BLaER1 (cell line): ENCODE measurements at regions not wholly inside any gene's neighbourhood (a gene's known extent, or its start where the extent isn't known, plus 50 kb on each side); places are given as distances from the start of the nearest gene placed in this dataset.

Experiments
- H3K27ac ChIP-seq: shearing (Covaris generic); formaldehyde crosslinking; 2 replicates; pipeline ENCODE4 v1.8.1; 2022
- H3K27me3 ChIP-seq: shearing (Covaris generic); formaldehyde crosslinking; 2 replicates; pipeline ENCODE4 v1.8.1; 2022
- H3K36me3 ChIP-seq: shearing (Covaris generic); formaldehyde crosslinking; 2 replicates; pipeline ENCODE4 v1.8.1; 2022
- H3K4me1 ChIP-seq: shearing (Covaris generic); formaldehyde crosslinking; 2 replicates; pipeline ENCODE4 v1.8.1; 2022
- H3K4me2 ChIP-seq: shearing (Covaris generic); formaldehyde crosslinking; 2 replicates; pipeline ENCODE4 v1.8.1; 2022
- H3K4me3 ChIP-seq: shearing (Covaris generic); formaldehyde crosslinking; 2 replicates; pipeline ENCODE4 v1.8.1; 2022
- H3K9ac ChIP-seq: shearing (Covaris generic); formaldehyde crosslinking; 2 replicates; pipeline ENCODE4 v1.8.1; 2022
- H3K9me3 ChIP-seq: shearing (Covaris generic); formaldehyde crosslinking; 2 replicates; pipeline ENCODE4 v1.8.1; 2022
- H4K20me1 ChIP-seq: shearing (Covaris generic); formaldehyde crosslinking; 2 replicates; pipeline ENCODE4 v1.8.1; 2022
- Cebpa-rat ChIP-seq: shearing (Covaris generic); IDR thresholded peaks from 2 replicates; pipeline ENCODE4 v1.8.1; 2022

GRCh38 chr3:117286488-117286887 lies 576.9 kb downstream of the TUSC7 start:
- Histone ChIP-seq H4K20me1 (no peaks in the 10 kb centered on the region), H3K4me3 (no peak overlapping the region), H3K9me3 (no peaks in the 10 kb centered on the region), H3K36me3 (no peaks in the 10 kb centered on the region), H3K4me1 (no peaks in the 10 kb centered on the region), H3K27ac (no peak overlapping the region), H3K27me3 (no peaks in the 10 kb centered on the region), H3K9ac (no peak overlapping the region), H3K4me2 (no peak overlapping the region)
- TF ChIP-seq Cebpa-rat: no peak

GRCh38 chr3:117287602-117288001 lies 578.0 kb downstream of the TUSC7 start:
- peaks cover 7% of the 10 kb centered on the region for H3K4me1 ChIP-seq
- H3K9me3 ChIP-seq: no peaks in the 10 kb centered on the region
- H3K9ac ChIP-seq: no peak overlapping the region
- H4K20me1 ChIP-seq: no peaks in the 10 kb centered on the region
- no peaks in the 10 kb centered on the region for H3K36me3 ChIP-seq
- H3K4me3 ChIP-seq: no peak overlapping the region
- no peak overlapping the region for H3K27ac ChIP-seq
- no peak overlapping the region for H3K4me2 ChIP-seq
- TF ChIP-seq Cebpa-rat: no peak
- H3K27me3 ChIP-seq: no peaks in the 10 kb centered on the region

DNA sequence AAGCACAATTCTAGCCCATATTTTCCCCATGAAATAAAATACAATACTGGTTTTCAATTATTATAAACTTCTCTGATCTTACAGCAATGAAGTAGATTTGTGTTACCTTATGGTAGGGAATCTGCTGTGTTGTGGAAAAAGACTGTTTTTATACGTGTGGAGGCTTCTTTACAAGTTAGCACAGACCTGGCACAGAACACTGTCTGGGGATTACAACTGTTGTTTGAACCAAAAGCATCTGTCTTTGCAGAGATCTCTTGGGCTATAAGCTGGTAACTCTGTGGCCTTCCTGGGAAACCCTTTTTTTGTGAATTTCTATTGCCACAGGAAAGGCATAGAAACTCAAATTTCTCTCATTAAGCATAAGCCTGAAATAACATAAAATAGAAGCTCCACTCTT lies 581.9 kb downstream of the TUSC7 start:
- Histone ChIP-seq H3K4me3 (no peak overlapping the region), H3K27ac (no peak overlapping the region), H3K4me1 (peaks cover 7% of the 10 kb centered on the region), H3K27me3 (no peaks in the 10 kb centered on the region), H3K9ac (no peak overlapping the region), H4K20me1 (no peaks in the 10 kb centered on the region), H3K9me3 (no peaks in the 10 kb centered on the region), H3K36me3 (no peaks in the 10 kb centered on the region), H3K4me2 (no peak overlapping the region)
- no peak for TF ChIP-seq Cebpa-rat

DNA sequence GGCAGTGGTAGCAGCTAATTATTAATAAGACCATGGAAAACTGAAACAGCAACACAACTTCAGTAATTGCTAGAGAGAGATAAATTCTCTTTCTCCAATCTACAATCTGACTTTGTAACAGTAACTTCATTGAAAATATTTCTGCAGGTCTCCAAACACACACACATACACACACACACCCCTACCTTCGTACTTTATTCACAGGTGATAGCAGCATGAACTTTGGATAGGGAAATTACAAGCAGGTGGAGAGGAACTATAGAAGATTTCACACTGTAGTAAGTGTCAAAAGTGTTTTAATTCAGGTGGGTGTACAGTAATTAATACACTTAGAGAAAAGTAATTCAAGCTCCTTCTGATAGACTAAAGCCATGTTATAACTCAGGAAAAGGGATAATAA lies 587.5 kb downstream of the TUSC7 start:
- Histone ChIP-seq H3K27me3 (no peaks in the 10 kb centered on the region), H3K9ac (no peak overlapping the region), H4K20me1 (no peaks in the 10 kb centered on the region), H3K4me2 (no peak overlapping the region), H3K27ac (no peak overlapping the region), H3K36me3 (no peaks in the 10 kb centered on the region), H3K4me3 (no peak overlapping the region), H3K9me3 (no peaks in the 10 kb centered on the region), H3K4me1 (peaks cover 42% of the 10 kb centered on the region)
- no peak for TF ChIP-seq Cebpa-rat

DNA sequence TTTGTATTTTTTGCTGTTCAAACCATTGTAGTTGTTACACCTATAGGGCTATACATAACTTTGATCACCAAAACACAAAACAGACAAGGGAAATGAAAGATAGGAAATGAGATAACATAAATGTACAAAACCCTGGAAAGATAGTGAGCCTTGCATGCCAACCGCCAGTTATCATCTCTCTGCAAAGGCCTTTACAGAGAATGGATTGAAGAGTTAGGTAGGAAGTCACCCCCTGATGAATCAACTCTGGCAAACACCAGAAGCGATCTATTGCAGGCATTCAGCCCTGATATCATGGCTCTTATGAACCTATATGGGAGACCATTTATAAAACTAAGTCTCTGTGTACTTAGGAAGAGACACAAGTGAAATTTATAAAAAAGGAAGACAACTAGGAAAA lies 588.0 kb downstream of the TUSC7 start:
- Histone ChIP-seq H3K27me3 (no peaks in the 10 kb centered on the region), H3K4me3 (no peak overlapping the region), H3K4me1 (peaks cover 42% of the 10 kb centered on the region), H3K9ac (no peak overlapping the region), H4K20me1 (no peaks in the 10 kb centered on the region), H3K4me2 (peak overlapping the region; percentile 6; the same call in 1 of the 2 replicates), H3K9me3 (no peaks in the 10 kb centered on the region), H3K36me3 (no peaks in the 10 kb centered on the region), H3K27ac (no peak overlapping the region)
- TF ChIP-seq Cebpa-rat: no peak

DNA sequence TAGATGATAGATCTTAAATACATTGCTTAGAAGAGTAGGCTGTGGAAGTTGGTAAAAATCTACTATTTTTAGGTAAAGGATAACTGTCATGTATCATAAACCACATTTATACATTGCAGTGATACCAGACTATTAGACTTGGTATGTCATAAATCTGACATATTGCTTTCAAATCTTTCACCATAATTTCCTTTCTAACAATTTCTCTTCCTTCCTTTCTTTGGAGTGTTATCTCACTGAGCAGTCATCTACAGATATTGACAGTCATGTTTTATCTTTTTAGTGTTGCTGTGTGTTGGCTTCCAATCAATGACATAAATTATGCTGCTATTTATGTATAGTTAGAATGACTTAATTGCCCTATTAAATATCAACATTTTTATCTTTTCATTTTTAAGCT lies 588.7 kb downstream of the TUSC7 start:
- H3K4me2 ChIP-seq: peak overlapping the region; percentile 17; the same call in 1 of the 2 replicates
- H3K9me3 ChIP-seq: no peaks in the 10 kb centered on the region
- peaks cover 50% of the 10 kb centered on the region for H3K4me1 ChIP-seq
- H3K4me3 ChIP-seq: no peak overlapping the region
- no peaks in the 10 kb centered on the region for H4K20me1 ChIP-seq
- no peak for TF ChIP-seq Cebpa-rat
- no peaks in the 10 kb centered on the region for H3K27me3 ChIP-seq
- no peak overlapping the region for H3K9ac ChIP-seq
- H3K36me3 ChIP-seq: no peaks in the 10 kb centered on the region
- no peak overlapping the region for H3K27ac ChIP-seq

GRCh38 chr3:117302428-117302827 lies 592.8 kb downstream of the TUSC7 start:
- Histone ChIP-seq H3K9ac (no peak overlapping the region), H3K27me3 (no peaks in the 10 kb centered on the region), H3K4me1 (peaks cover 59% of the 10 kb centered on the region), H3K4me2 (peak overlapping the region; percentile 65), H3K36me3 (no peaks in the 10 kb centered on the region), H3K27ac (peak overlapping the region; percentile 51; the same call in 1 of the 2 replicates), H3K9me3 (no peaks in the 10 kb centered on the region), H4K20me1 (no peaks in the 10 kb centered on the region), H3K4me3 (no peak overlapping the region)
- no peak for TF ChIP-seq Cebpa-rat

GRCh38 chr3:117303443-117303842 lies 593.9 kb downstream of the TUSC7 start:
- H3K4me1 ChIP-seq: peaks cover 50% of the 10 kb centered on the region
- no peaks in the 10 kb centered on the region for H3K36me3 ChIP-seq
- H3K27me3 ChIP-seq: no peaks in the 10 kb centered on the region
- TF ChIP-seq Cebpa-rat: no peak
- no peaks in the 10 kb centered on the region for H4K20me1 ChIP-seq
- H3K27ac ChIP-seq: no peak overlapping the region
- no peaks in the 10 kb centered on the region for H3K9me3 ChIP-seq
- H3K4me3 ChIP-seq: no peak overlapping the region
- no peak overlapping the region for H3K9ac ChIP-seq
- no peak overlapping the region for H3K4me2 ChIP-seq

- H3K4me1 ChIP-seq: peaks cover 42% of the 10 kb centered on the region
- no peaks in the 10 kb centered on the region for H4K20me1 ChIP-seq
- H3K9me3 ChIP-seq: no peaks in the 10 kb centered on the region
- TF ChIP-seq Cebpa-rat: no peak
- no peak overlapping the region for H3K4me2 ChIP-seq
- no peaks in the 10 kb centered on the region for H3K36me3 ChIP-seq
- H3K4me3 ChIP-seq: no peak overlapping the region
- no peak overlapping the region for H3K27ac ChIP-seq
- no peak overlapping the region for H3K9ac ChIP-seq
- no peaks in the 10 kb centered on the region for H3K27me3 ChIP-seq
These were observed 595.1 kb downstream of the TUSC7 start for GRCh38 chr3:117304681-117305080.

DNA sequence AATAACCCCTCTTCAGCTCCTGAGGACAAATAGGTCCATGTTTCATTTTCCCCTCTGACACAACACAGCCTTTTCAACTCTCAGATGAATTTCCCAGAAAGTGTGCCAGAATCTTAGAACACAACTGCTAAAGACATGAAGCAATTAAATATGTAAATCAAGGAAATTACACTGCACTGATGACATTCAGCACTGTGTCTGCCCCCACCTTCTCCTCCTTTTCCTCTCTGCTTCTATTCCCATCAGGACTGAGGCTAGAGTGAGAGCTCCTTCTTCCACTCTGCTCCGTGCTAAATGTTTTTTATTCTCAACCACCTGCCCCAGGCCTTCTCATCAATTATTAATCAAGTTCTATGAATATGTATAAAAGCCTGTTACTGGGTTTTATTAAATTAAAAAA lies 596.1 kb downstream of the TUSC7 start:
- H3K27ac ChIP-seq: no peak overlapping the region
- no peak for TF ChIP-seq Cebpa-rat
- H3K9me3 ChIP-seq: no peaks in the 10 kb centered on the region
- no peaks in the 10 kb centered on the region for H4K20me1 ChIP-seq
- no peaks in the 10 kb centered on the region for H3K36me3 ChIP-seq
- H3K4me1 ChIP-seq: peaks cover 37% of the 10 kb centered on the region
- H3K4me3 ChIP-seq: no peak overlapping the region
- no peaks in the 10 kb centered on the region for H3K27me3 ChIP-seq
- H3K4me2 ChIP-seq: no peak overlapping the region
- H3K9ac ChIP-seq: no peak overlapping the region

DNA sequence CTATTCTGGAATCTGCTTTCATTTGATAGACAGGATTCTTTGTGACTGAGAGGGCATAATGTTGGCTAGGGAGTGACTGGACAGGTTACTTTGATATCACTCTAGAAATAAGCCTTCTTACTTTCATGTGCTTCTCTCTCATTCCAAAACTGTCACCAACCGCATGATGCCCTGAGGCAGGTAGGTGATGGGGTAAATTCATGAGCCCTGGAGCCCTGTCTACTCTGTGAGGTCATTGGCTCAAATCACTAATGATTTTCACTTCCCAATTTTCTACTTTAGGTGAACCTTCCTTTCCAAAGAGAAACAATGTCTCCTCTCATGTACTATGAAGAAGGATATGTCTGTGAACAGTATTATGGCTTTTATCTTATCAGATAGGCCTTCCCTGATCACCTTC lies 596.7 kb downstream of the TUSC7 start:
- H3K27ac ChIP-seq: no peak overlapping the region
- TF ChIP-seq Cebpa-rat: no peak
- H3K9ac ChIP-seq: no peak overlapping the region
- no peaks in the 10 kb centered on the region for H3K9me3 ChIP-seq
- no peaks in the 10 kb centered on the region for H3K27me3 ChIP-seq
- H3K36me3 ChIP-seq: no peaks in the 10 kb centered on the region
- H3K4me2 ChIP-seq: no peak overlapping the region
- H3K4me1 ChIP-seq: peaks cover 31% of the 10 kb centered on the region
- H3K4me3 ChIP-seq: no peak overlapping the region
- no peaks in the 10 kb centered on the region for H4K20me1 ChIP-seq
